Bronchial epithelial cell (primary cell): ENCODE measurements at regions not wholly inside any gene's neighbourhood (a gene's known extent, or its start where the extent isn't known, plus 50 kb on each side); places are given as distances from the start of the nearest gene placed in this dataset.
"Not testable (repeated sequence)": the region's sequence is repeated elsewhere in the genome, so short reads cannot be mapped to it uniquely, and the experiment has no call there.

ENCODE experiments used
- DNase-seq: peaks from one replicate; pipeline ENCODE4 v3.0.0-alpha.2; 2010; ENCODE audit warnings: low read depth
- FAIRE-seq: peaks from 2 replicates; lab custom pipeline; 2011; peaks lifted over from hg19 to GRCh38; lab: Jason Lieb, UNC
- H3K27me3 ChIP-seq: 2 replicates; pipeline ENCODE4 v1.5.1; 2011; ENCODE audit warnings: low read length; ENCODE audit not compliant: control insufficient read depth, insufficient read depth
- H3K36me3 ChIP-seq: 2 replicates; pipeline ENCODE4 v1.5.1; 2011; ENCODE audit warnings: low read length; ENCODE audit not compliant: control insufficient read depth, insufficient read depth
- H3K4me3 ChIP-seq: 2 replicates; pipeline ENCODE4 v1.5.1; 2011; ENCODE audit warnings: mild to moderate bottlenecking, low read depth, low read length, control low read depth
- TF ChIP-seq, protein P1 (sequence below): IDR thresholded peaks from 2 replicates; pipeline ENCODE4 v1.5.1; 2011; ENCODE audit warnings: mild to moderate bottlenecking, moderate library complexity, low read length, control low read depth, inconsistent platforms; ENCODE audit not compliant: insufficient read depth, severe bottlenecking

DNA sequence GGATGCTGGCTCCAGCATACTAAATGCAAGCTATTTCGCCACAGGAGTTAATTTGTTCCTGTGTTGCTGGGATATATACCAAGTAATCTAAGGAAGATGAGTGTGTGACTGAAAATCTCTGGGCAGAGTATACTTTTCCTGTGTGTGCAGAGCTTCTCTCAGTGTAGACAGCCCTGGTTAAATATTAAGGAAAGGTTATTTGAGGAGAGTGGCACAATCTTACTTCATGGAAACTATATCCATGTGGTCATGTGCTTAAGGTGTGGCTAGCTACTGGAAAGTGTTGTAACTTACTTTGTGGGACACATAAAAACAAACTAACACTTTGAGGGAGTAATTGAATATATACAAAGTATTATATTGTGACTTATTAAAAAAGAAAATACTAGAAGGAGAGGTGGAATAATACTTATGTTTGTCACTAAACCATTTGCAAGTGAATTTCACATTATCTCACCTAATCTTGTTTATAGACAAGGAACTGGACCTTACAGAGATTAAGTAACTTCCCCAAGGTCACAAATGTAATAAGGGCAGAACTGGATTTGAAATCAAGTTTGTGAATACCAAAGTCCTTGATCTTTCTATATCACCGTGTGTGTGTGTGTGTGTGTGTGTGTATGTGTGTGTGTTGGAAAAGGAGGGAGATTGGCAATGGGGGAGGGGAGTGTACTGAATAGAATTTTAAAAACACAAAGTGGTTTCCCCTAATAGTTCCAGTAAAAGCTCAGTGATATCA, 408.2 kb upstream of the NR3C2 start:
- no peaks in the 10 kb centered on the region for H3K36me3 ChIP-seq
- TF ChIP-seq, protein P1, sequence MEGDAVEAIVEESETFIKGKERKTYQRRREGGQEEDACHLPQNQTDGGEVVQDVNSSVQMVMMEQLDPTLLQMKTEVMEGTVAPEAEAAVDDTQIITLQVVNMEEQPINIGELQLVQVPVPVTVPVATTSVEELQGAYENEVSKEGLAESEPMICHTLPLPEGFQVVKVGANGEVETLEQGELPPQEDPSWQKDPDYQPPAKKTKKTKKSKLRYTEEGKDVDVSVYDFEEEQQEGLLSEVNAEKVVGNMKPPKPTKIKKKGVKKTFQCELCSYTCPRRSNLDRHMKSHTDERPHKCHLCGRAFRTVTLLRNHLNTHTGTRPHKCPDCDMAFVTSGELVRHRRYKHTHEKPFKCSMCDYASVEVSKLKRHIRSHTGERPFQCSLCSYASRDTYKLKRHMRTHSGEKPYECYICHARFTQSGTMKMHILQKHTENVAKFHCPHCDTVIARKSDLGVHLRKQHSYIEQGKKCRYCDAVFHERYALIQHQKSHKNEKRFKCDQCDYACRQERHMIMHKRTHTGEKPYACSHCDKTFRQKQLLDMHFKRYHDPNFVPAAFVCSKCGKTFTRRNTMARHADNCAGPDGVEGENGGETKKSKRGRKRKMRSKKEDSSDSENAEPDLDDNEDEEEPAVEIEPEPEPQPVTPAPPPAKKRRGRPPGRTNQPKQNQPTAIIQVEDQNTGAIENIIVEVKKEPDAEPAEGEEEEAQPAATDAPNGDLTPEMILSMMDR: no peak
- FAIRE-seq (no peak), DNase-seq (no peak)
- no peaks in the 10 kb centered on the region for H3K27me3 ChIP-seq
- H3K4me3 ChIP-seq: no peak overlapping the region

DNA sequence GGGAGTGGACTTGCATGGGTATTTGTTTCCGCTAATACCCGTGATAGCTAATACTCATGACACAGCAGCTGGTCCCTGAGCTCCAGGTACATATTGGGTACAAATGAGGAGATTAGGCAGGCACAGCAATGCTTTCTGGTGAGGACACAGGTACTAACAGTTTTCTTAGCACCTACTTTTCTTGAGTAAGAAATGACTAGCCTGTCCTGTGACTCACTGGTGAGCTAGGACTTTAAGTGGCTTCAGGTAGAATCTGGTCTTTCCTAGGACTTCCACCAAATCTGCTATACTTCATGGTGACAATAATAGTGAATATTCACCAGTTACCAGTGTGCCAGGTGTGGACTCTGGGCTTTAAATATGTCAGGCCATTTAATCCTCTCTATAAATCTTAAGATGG, 407.4 kb upstream of the NR3C2 start:
- H3K36me3 ChIP-seq: no peaks in the 10 kb centered on the region
- DNase-seq (peak; percentile 65), FAIRE-seq (no peak)
- no peak overlapping the region for H3K4me3 ChIP-seq
- TF ChIP-seq, protein P1: no peak
- H3K27me3 ChIP-seq: no peaks in the 10 kb centered on the region

DNA sequence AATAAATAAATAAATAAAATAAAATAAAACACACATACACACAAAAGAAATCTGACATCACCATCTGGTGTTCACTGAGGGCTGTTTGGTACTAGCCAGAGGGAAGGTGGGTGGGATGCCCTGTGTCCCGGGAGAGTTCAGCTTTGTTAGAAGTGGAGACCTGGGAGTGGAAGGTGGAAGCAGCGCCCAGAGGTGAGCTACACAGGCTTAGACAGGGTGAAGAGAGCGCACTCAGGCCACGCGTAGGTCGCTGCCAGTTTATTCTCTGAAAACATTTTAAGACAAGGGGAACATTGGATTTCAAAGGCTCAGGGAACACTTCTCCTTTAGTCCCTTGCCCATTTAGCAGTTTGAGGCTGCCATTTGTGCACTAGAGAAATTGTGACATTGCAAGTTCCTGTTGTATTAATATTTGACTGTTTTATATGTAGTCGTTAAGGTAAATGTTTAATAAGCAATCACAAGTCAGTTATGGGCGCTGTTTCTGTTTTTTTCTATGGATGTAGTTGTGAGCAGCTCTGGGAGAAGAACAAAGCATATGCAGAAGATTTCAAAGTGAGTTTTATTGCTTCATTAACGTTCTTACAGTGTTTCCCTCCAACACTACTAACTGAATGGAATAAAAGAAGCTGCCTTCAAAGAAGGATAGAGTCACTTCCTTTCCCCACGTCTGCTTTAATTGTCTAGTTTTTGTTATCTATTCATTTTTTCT, 405.5 kb upstream of the NR3C2 start:
- TF ChIP-seq, protein P1: no peak
- Histone ChIP-seq H3K36me3 (no peaks in the 10 kb centered on the region), H3K4me3 (no peak overlapping the region), H3K27me3 (no peaks in the 10 kb centered on the region)
- no peak for DNase-seq
- FAIRE-seq: no peak

DNA sequence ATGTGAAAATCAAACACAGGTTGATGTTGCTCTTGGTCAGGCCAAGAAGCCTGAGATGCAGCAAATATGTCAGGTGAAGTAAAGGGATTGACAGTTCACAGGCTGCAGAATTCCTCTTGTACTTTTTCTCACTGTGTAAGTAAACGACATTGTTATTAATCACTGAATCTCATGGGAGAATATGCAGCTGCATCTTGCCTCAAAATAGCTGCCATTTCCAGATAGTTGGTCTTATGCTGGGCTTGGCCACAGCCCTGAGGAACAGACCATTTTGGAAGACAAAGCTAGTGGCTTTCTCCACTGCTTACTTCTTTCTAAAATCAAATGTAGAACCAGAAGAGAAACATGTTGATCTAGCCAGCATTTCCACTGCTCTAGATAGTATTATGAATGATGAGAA, 403.4 kb upstream of the NR3C2 start:
- H3K36me3 ChIP-seq: no peaks in the 10 kb centered on the region
- H3K4me3 ChIP-seq: no peak overlapping the region
- no peaks in the 10 kb centered on the region for H3K27me3 ChIP-seq
- TF ChIP-seq, protein P1: no peak
- FAIRE-seq: no peak
- DNase-seq: no peak

DNA sequence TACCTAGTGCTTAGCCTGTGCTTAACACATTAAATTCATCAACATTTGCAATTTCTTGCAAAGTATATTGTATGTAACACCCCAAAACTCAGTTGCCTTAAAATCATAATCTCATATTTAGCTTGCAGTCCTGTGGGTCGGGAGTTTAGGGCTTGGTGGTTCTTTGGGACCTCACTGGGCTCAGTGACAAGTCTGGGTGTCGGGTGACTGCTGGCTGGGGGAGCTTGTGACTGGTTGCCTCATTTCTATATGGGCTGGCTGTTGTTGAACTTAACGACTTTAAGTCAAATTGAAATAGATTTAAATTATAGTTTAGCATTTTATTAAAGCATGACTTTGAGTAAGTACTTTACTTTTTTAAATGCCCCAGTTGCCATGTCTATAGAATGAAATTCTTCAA, 401.4 kb upstream of the NR3C2 start:
- TF ChIP-seq, protein P1: no peak
- no peak for DNase-seq
- H3K4me3 ChIP-seq: no peak overlapping the region
- H3K27me3 ChIP-seq: no peaks in the 10 kb centered on the region
- no peak for FAIRE-seq
- H3K36me3 ChIP-seq: no peaks in the 10 kb centered on the region

DNA sequence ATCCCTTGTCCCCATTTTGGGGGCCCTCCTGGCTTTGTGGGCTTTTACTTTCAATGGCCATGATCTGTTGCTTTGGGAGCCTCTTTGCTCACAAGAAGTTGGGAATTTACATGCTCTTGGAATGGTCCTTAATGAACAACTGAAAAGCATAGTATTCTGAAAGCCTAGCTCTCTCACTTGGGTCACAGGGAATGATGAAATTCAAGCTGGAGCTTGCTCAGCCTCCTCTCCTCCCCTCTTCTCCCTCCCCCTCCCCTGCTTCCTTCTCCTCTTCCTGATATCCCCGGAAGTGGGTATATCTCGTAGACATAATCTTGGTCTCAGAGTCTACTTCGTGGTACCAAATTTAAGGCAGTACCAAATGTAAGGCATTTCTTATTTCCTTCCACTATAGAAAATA, 400.6 kb upstream of the NR3C2 start:
- TF ChIP-seq, protein P1: no peak
- Histone ChIP-seq H3K36me3 (no peaks in the 10 kb centered on the region), H3K27me3 (no peaks in the 10 kb centered on the region), H3K4me3 (no peak overlapping the region)
- DNase-seq: no peak
- no peak for FAIRE-seq

DNA sequence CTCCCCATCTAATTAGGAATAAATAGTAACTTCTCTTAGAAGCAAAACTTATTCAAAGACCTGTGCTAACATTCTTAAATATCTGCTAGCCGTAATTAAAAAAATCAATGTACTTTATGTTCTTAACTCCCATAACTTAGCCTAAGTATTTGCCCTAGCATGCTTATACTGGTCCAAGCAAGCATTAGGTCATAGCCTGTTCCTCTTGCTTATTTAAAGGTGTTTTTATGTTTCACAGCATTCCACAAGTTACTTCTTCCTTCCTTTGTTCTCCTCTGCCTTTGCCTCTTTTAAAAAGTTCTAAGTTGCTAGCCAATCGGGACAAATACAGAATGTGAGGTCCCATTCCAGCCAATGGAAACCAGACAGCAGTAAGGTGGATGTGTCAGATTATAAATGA, 395.4 kb upstream of the NR3C2 start:
- not testable (repeated sequence) for H3K4me3 ChIP-seq, H3K27me3 ChIP-seq, FAIRE-seq, H3K36me3 ChIP-seq
- DNase-seq: peak; percentile 73
